ENCODE measurements at regions not wholly inside any gene's neighbourhood (a gene's known extent, or its start where the extent isn't known, plus 50 kb on each side); places are given as distances from the start of the nearest gene placed in this dataset.

GRCh38 chr2:16293398-16293797, 353.0 kb downstream of the MYCN start:
- Histone ChIP-seq H3K4me2 (ENCODE audit: low read depth, low read length) (no peak overlapping the region), H2BK5ac (ENCODE audit: low read depth, low read length, poor library complexity, severe bottlenecking) (no peak overlapping the region), H2BK20ac (ENCODE audit: low read depth, low read length) (no peak overlapping the region), H3K9me3 (ENCODE audit: control insufficient read depth, insufficient read depth, low read length) (peaks cover 25% of the 10 kb centered on the region), H3K79me1 (ENCODE audit: low read depth in 1 of 2, low read length in 2 of 2) (no peaks in the 10 kb centered on the region), H3K27me3 (ENCODE audit: control insufficient read depth, insufficient read depth, low read length) (no peaks in the 10 kb centered on the region), H3K36me3 (ENCODE audit: control insufficient read depth, insufficient read depth, low read length) (no peaks in the 10 kb centered on the region), H2AK5ac (ENCODE audit: low read depth, low read length) (no peak overlapping the region), H3K4me3 (ENCODE audit: insufficient read depth, low read depth, low read length) (no peak overlapping the region), H4K20me1 (ENCODE audit: insufficient read depth, low read length) (no peaks in the 10 kb centered on the region), H3K56ac (ENCODE audit: extremely low read depth, insufficient read depth, low read length) (no peak overlapping the region), H2AFZ (replicated peaks; ENCODE audit: low read length, poor library complexity) (no peak overlapping the region), H2BK120ac (ENCODE audit: low read depth, low read length) (no peak overlapping the region), H4K8ac (ENCODE audit: low read depth in 2 of 2, low read length in 2 of 2) (no peak overlapping the region), H3K4ac (ENCODE audit: low read depth, low read length) (no peak overlapping the region), H3K4me1 (ENCODE audit: control insufficient read depth, insufficient read depth, low read length) (no peaks in the 10 kb centered on the region), H2AK9ac (replicated peaks; ENCODE audit: low read depth, low read length, poor library complexity) (no peak overlapping the region), H3K23ac (ENCODE audit: low read depth, low read length) (no peak overlapping the region), H3K27ac (ENCODE audit: insufficient read depth, low read length) (no peak overlapping the region), H4K91ac (ENCODE audit: insufficient read depth, low read depth, low read length) (no peak overlapping the region), H3K9me1 (ENCODE audit: insufficient read depth, low read length) (no peaks in the 10 kb centered on the region), H2BK15ac (ENCODE audit: low read depth, low read length) (no peak overlapping the region), H3K14ac (replicated peaks; ENCODE audit: low read depth, low read length) (no peak overlapping the region), H4K5ac (ENCODE audit: low read depth, low read length) (no peak overlapping the region), H3K9ac (ENCODE audit: low read depth, low read length) (no peak overlapping the region), H3K18ac (ENCODE audit: low read depth, low read length) (no peak overlapping the region)
- ChIA-PET CTCF (no interaction called here), POLR2A (ENCODE audit: unreplicated experiment) (no interaction called here)
- dilution Hi-C loops (cut with HindIII; ENCODE audit: low sequenced_read_pairs, unreplicated experiment) (no loop called here), in situ Hi-C loops (cut with MboI; ENCODE audit: low sequenced_read_pairs) (no loop called here), intact Hi-C loops (cut with micrococcal nuclease) (no loop called here)
- no CpG with 5 or more reads among the region's 6 CpGs for WGBS, 2 experiments (ENCODE audit: extremely low coverage in 2 of 2, insufficient read length in 1 of 2)
- no peak for DNase-seq
- no TSS peak for BruUV-seq (replicated peaks)
- TF ChIP-seq RCOR1 (IDR thresholded peaks at IDR 0.05; ENCODE audit: insufficient replicate concordance, low read length), result no peak
- no peak for TF ChIP-seq CEBPB (IDR thresholded peaks at IDR 0.05; ENCODE audit: low read depth, low read length)
- TF ChIP-seq POLR2A (IDR thresholded peaks at IDR 0.05; ENCODE audit: low read depth, low read length), result no peak
- TF ChIP-seq RFX5 (IDR thresholded peaks at IDR 0.05; ENCODE audit: low read depth, low read length), result no peak
- TF ChIP-seq BHLHE40 (IDR thresholded peaks at IDR 0.05; ENCODE audit: low read depth, low read length), result no peak
- no peak for TF ChIP-seq CHD1 (IDR thresholded peaks at IDR 0.05; ENCODE audit: low read depth, low read length)
- TF ChIP-seq CTCF (conservative IDR thresholded peaks at IDR 0.05; ENCODE audit: low read depth, low read length), result no peak
- TF ChIP-seq SMC3 (IDR thresholded peaks at IDR 0.05; ENCODE audit: low read depth, low read length), result no peak
- TF ChIP-seq MAZ (IDR thresholded peaks at IDR 0.05; ENCODE audit: borderline replicate concordance, low read depth, low read length), result no peak
- no peak for TF ChIP-seq USF2 (IDR thresholded peaks at IDR 0.05; ENCODE audit: low read depth, low read length)
- no peak for TF ChIP-seq RAD21 (IDR thresholded peaks at IDR 0.05; ENCODE audit: low read length)
- no peak for TF ChIP-seq MAFK (IDR thresholded peaks at IDR 0.05; ENCODE audit: low read depth, low read length)
- TF ChIP-seq NFE2L2 (IDR thresholded peaks at IDR 0.05; ENCODE audit: low read depth, low read length), result no peak
- TF ChIP-seq FOS (IDR thresholded peaks at IDR 0.05; ENCODE audit: low read depth, low read length), result no peak
- TF ChIP-seq MXI1 (IDR thresholded peaks at IDR 0.05; ENCODE audit: borderline replicate concordance, low read depth, low read length), result no peak
- TF ChIP-seq ELK1 (IDR thresholded peaks at IDR 0.05; ENCODE audit: borderline replicate concordance, low read depth, low read length), result no peak
- no peak for ATAC-seq (ENCODE audit: low read depth)

Measured in IMR-90 (cell line).